ENCODE measurements at regions not wholly inside any gene's neighbourhood (a gene's known extent, or its start where the extent isn't known, plus 50 kb on each side); places are given as distances from the start of the nearest gene placed in this dataset.

DNA sequence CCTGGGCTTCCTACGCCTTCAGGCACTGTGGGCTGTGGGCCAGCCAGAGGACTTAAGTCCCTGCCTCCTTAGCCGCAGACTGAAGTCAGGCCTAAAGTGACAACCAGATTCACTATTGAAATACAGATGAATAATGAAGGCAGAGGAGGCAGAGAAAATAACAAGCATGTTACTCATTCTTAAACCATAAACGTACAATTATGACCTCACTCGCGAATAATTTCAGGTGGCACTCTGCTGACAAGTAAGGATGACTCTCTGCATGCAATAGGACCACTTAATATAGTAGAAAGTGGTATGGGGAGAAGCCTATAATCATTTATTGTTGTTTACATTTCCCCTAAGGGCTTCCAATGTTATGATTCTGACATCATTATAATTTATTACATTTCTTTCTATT, 409.2 kb upstream of the FGF13 start:
- Histone ChIP-seq H2BK15ac (ENCODE audit: low read depth, low read length) (no peak overlapping the region), H3T11ph (ENCODE audit: low read length) (no peak overlapping the region), H3K23me2 (ENCODE audit: insufficient read length, low read depth, low read length, poor library complexity, severe bottlenecking) (no peaks in the 10 kb centered on the region), H2BK5ac (ENCODE audit: insufficient read length, low read length) (no peak overlapping the region), H2BK20ac (ENCODE audit: low read depth, low read length, poor library complexity, severe bottlenecking) (no peak overlapping the region), H4K91ac (ENCODE audit: insufficient read length, low read depth, low read length) (no peak overlapping the region), H3K27me3 (ENCODE audit: insufficient read depth, low read length) (no peaks in the 10 kb centered on the region; the same call in 1 of the 2 replicates), H3K9ac (ENCODE audit: extremely low read depth, insufficient read length, low read length) (no peak overlapping the region), H3K4me1 (ENCODE audit: insufficient read depth, low read length) (no peaks in the 10 kb centered on the region), H2BK12ac (ENCODE audit: insufficient read length, low read depth, low read length) (no peak overlapping the region), H3K79me2 (ENCODE audit: insufficient read depth, low read length) (no peaks in the 10 kb centered on the region), H3K79me1 (ENCODE audit: insufficient read depth, low read depth, low read length, poor library complexity, severe bottlenecking) (no peaks in the 10 kb centered on the region), H3K14ac (ENCODE audit: insufficient read depth, low read length) (no peak overlapping the region), H4K20me1 (ENCODE audit: control insufficient read depth, insufficient read depth, insufficient read length) (no peaks in the 10 kb centered on the region), H3K23ac (ENCODE audit: insufficient read length, low read depth, low read length) (no peak overlapping the region), H3K18ac (ENCODE audit: insufficient read length, low read depth, low read length) (no peak overlapping the region), H3K4me2 (ENCODE audit: insufficient read depth, insufficient read length, low read length) (no peak overlapping the region), H4K8ac (replicated peaks; ENCODE audit: insufficient read length, low read depth, low read length) (no peak overlapping the region), H2BK120ac (ENCODE audit: low read depth, low read length, poor library complexity, severe bottlenecking) (no peak overlapping the region), H3K56ac (ENCODE audit: insufficient read length, low read depth, low read length) (no peak overlapping the region), H3K9me3 (ENCODE audit: control insufficient read depth, low read depth, low read length) (peaks cover 3% of the 10 kb centered on the region), H3K4ac (ENCODE audit: low read depth, low read length) (no peak overlapping the region), H2AK5ac (ENCODE audit: insufficient read length, low read length) (no peak overlapping the region), H2AFZ (ENCODE audit: low read length) (no peak overlapping the region), H3K27ac (ENCODE audit: insufficient read length, low read depth, low read length) (no peak overlapping the region), H4K5ac (ENCODE audit: insufficient read length, low read depth, low read length) (no peak overlapping the region)
- peaks cover 13 to 14% of the 10 kb centered on the region in 2 experiments for H3K4me1 Mint-ChIP-seq
- peaks cover 34% of the 10 kb centered on the region for H3K27me3 Mint-ChIP-seq (ENCODE audit: low read depth)
- no peak overlapping the region for H3K4me3 Mint-ChIP-seq
- peaks cover 5 to 6% (median 5%) of the 10 kb centered on the region in 3 experiments; a peak in 5 of 7 replicates for H3K36me3 Mint-ChIP-seq (ENCODE audit: insufficient read depth in 1 of 3, low read depth in 3 of 3)
- TF ChIP-seq, protein P1, sequence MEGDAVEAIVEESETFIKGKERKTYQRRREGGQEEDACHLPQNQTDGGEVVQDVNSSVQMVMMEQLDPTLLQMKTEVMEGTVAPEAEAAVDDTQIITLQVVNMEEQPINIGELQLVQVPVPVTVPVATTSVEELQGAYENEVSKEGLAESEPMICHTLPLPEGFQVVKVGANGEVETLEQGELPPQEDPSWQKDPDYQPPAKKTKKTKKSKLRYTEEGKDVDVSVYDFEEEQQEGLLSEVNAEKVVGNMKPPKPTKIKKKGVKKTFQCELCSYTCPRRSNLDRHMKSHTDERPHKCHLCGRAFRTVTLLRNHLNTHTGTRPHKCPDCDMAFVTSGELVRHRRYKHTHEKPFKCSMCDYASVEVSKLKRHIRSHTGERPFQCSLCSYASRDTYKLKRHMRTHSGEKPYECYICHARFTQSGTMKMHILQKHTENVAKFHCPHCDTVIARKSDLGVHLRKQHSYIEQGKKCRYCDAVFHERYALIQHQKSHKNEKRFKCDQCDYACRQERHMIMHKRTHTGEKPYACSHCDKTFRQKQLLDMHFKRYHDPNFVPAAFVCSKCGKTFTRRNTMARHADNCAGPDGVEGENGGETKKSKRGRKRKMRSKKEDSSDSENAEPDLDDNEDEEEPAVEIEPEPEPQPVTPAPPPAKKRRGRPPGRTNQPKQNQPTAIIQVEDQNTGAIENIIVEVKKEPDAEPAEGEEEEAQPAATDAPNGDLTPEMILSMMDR (conservative IDR thresholded peaks at IDR 0.05): no peak
- no peak overlapping the region for H3K27ac Mint-ChIP-seq
- peaks cover 10 to 26% of the 10 kb centered on the region in 2 experiments for H3K9me3 Mint-ChIP-seq
- DNase-seq: no peak
- WGBS (ENCODE audit: extremely low coverage, insufficient read length, low lambda C conversion rate): no CpG with 5 or more reads among the region's 5 CpGs
